ENCODE measurements at regions not wholly inside any gene's neighbourhood (a gene's known extent, or its start where the extent isn't known, plus 50 kb on each side); places are given as distances from the start of the nearest gene placed in this dataset.

GRCh38 chr15:47186075-47186474 lies 531.2 kb upstream of the SEMA6D start:
- no peak for TF ChIP-seq CTCF (conservative IDR thresholded peaks at IDR 0.05; ENCODE audit: low read length)
- H3K4me3 ChIP-seq (ENCODE audit: low read length) = no peak overlapping the region
- no peak for DNase-seq (ENCODE audit: low read depth)

- H3K4me3 ChIP-seq (ENCODE audit: low read length) = no peak overlapping the region
- TF ChIP-seq CTCF (conservative IDR thresholded peaks at IDR 0.05; ENCODE audit: low read length) = no peak
- no peak for DNase-seq (ENCODE audit: low read depth)
These were observed 528.4 kb upstream of the SEMA6D start for GRCh38 chr15:47188758-47189507.

GRCh38 chr15:47194718-47195117 lies 522.6 kb upstream of the SEMA6D start:
- peak; percentile 31; the same call in 1 of the 2 replicates for TF ChIP-seq CTCF (conservative IDR thresholded peaks at IDR 0.05; ENCODE audit: low read length)
- peak; percentile 17 for DNase-seq (ENCODE audit: low read depth)
- H3K4me3 ChIP-seq (ENCODE audit: low read length) = no peak overlapping the region

DNA sequence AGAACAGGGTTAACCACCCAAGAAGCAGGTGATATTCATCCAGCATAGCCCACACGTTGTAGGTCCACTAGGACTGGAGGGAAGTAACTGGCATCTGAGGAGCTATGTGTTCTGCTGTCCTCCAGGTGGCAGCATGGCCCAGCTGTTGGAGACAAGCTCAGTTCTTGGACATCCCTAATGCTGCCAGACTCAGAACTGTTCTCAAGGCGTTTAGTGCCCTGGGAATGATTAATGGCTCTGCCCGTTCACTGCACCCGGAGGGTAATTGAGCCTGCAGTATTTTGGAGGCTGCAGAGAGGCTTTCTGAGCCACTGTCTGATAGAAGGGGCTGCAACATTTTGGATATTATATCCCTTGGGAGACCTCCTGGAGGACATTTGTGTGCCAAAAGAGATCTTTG lies 521.3 kb upstream of the SEMA6D start:
- peak; percentile 95 for TF ChIP-seq CTCF (conservative IDR thresholded peaks at IDR 0.05; ENCODE audit: low read length)
- DNase-seq (ENCODE audit: low read depth) = peak; percentile 83
- H3K4me3 ChIP-seq (ENCODE audit: low read length) = no peak overlapping the region

DNA sequence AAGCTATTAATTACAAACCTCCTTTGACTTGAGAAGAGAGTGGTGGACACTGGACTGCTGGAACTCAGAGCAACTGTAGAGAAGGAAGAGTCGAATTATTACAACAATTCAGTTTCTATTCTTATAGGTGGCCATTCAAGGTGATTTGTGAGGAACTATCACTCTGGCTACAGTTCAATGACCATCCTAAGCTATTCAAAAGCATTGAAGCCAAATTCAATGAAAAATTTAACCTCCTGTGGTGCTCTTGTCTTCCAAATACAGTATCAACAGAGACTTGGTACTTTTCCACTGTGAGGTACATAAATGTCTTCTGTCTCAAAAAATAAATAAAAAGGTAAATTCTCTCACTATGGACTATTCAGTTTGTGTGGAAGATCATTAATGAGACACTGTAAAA lies 513.3 kb upstream of the SEMA6D start:
- TF ChIP-seq CTCF (conservative IDR thresholded peaks at IDR 0.05; ENCODE audit: low read length) = no peak
- no peak for DNase-seq (ENCODE audit: low read depth)
- H3K4me3 ChIP-seq (ENCODE audit: low read length) = no peak overlapping the region

DNA sequence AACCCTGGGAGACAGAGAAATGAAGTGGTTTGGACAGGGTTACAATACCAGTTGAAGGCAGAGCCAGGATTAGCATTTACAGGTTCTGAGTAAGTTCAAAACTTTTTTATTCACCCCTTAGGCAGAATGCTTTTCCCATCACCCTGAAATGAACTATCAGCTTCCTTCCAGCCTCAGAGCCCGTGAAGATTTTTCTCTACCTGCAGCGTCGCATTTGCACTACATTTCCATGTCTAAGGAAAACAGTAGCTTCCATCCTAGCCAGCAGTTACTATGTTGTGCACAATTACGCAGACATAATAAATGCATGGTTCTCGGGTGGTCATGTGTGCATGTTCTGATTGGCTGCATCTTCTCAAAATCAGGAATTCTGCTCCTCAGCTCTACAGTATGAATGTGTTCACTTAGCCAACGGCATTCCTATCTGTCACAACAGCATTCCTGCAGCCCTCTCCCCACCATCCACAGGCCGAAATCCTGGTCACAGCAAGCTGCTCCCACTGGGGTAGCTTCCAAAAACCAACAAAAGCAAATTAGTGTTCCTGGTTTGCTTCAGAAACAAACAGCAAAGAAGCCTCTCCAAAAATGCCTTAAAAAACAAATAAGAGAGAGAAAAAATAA lies 510.8 kb upstream of the SEMA6D start:
- H3K4me3 ChIP-seq (ENCODE audit: low read length) = no peak overlapping the region
- DNase-seq (ENCODE audit: low read depth) = no peak
- TF ChIP-seq CTCF (conservative IDR thresholded peaks at IDR 0.05; ENCODE audit: low read length) = no peak

DNA sequence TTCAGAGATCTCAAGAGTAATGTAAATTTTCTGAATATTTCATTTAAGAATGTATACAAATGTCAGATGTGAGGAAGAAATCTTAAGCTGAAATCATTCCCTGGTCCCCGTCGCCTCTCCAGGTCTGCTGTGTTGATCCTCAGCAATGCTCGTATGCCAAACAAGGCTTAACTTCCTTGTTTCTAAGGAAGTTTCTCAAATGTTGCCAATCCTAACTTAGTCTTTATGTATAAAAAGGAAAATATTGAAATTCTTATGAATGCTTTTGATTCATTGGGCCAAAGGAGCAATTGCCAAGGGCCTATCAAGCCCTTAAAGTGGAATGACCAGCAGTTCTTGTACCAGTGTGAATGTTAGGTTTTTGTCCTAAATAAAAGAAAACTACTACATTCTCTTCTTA lies 507.7 kb upstream of the SEMA6D start:
- no peak overlapping the region for H3K4me3 ChIP-seq (ENCODE audit: low read length)
- DNase-seq (ENCODE audit: low read depth) = no peak
- no peak for TF ChIP-seq CTCF (conservative IDR thresholded peaks at IDR 0.05; ENCODE audit: low read length)
